ENCODE measurements at regions not wholly inside any gene's neighbourhood (a gene's known extent, or its start where the extent isn't known, plus 50 kb on each side); places are given as distances from the start of the nearest gene placed in this dataset.

- TF ChIP-seq, protein P1, sequence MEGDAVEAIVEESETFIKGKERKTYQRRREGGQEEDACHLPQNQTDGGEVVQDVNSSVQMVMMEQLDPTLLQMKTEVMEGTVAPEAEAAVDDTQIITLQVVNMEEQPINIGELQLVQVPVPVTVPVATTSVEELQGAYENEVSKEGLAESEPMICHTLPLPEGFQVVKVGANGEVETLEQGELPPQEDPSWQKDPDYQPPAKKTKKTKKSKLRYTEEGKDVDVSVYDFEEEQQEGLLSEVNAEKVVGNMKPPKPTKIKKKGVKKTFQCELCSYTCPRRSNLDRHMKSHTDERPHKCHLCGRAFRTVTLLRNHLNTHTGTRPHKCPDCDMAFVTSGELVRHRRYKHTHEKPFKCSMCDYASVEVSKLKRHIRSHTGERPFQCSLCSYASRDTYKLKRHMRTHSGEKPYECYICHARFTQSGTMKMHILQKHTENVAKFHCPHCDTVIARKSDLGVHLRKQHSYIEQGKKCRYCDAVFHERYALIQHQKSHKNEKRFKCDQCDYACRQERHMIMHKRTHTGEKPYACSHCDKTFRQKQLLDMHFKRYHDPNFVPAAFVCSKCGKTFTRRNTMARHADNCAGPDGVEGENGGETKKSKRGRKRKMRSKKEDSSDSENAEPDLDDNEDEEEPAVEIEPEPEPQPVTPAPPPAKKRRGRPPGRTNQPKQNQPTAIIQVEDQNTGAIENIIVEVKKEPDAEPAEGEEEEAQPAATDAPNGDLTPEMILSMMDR (IDR thresholded peaks at IDR 0.05; ENCODE audit: control extremely low read depth in 1 of 3, insufficient read depth in 1 of 3, low read depth in 1 of 3, low read length in 3 of 3), result no peak
- no peak for TF ChIP-seq EGR1 (IDR thresholded peaks at IDR 0.05; ENCODE audit: borderline replicate concordance, low read depth, low read length)
- TF ChIP-seq, protein P2, sequence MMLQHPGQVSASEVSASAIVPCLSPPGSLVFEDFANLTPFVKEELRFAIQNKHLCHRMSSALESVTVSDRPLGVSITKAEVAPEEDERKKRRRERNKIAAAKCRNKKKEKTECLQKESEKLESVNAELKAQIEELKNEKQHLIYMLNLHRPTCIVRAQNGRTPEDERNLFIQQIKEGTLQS (IDR thresholded peaks at IDR 0.05; ENCODE audit: insufficient read depth, low read depth, low read length), result no peak
- TF ChIP-seq EZH2 (IDR thresholded peaks at IDR 0.05; ENCODE audit: low read depth, low read length, severe bottlenecking), result no peak
Observed at GRCh38 chr20:41952166-41952565, 334.0 kb upstream of the CHD6 start (continued).

Measured in H1 (cell line).